Activated naive CD4-positive, alpha-beta T cell treated with anti-CD3 and anti-CD28 coated beads, Interleukin-2, amount 10 ng/mL, durations not matched to agents 7 days and 5 days (primary cell): ENCODE measurements at regions not wholly inside any gene's neighbourhood (a gene's known extent, or its start where the extent isn't known, plus 50 kb on each side); places are given as distances from the start of the nearest gene placed in this dataset.
"Not testable (repeated sequence)": the region's sequence is repeated elsewhere in the genome, so short reads cannot be mapped to it uniquely, and the experiment has no call there.

Experiments
- CTCF ChIA-PET: fragments of 350-600 bp; sonication (Branson Sonifier 250); formaldehyde crosslinking; loops from one replicate; lab custom pipeline; 2021; ENCODE audit warnings: antibody characterized with exemption; lab: Charles Lee
- DNase-seq: peaks from one replicate; pipeline ENCODE4 v3.0.0-alpha.2; 2020
- H3K27ac Mint-ChIP-seq: one replicate; pipeline ENCODE4 v1.8.0; 2021; ENCODE audit warnings: mild to moderate bottlenecking, moderate library complexity, mixed read lengths
- H3K27me3 Mint-ChIP-seq: one replicate; pipeline ENCODE4 v1.8.0; 2021; ENCODE audit warnings: mild to moderate bottlenecking, mixed read lengths
- H3K36me3 Mint-ChIP-seq: one replicate; pipeline ENCODE4 v1.8.0; 2021; ENCODE audit warnings: mixed read lengths
- H3K4me1 Mint-ChIP-seq: one replicate; pipeline ENCODE4 v1.8.0; 2021; ENCODE audit warnings: mixed read lengths
- H3K4me3 Mint-ChIP-seq: one replicate; pipeline ENCODE4 v1.8.0; 2021; ENCODE audit warnings: mild to moderate bottlenecking, moderate library complexity, mixed read lengths
- H3K9me3 Mint-ChIP-seq: one replicate; pipeline ENCODE4 v1.8.0; 2021; ENCODE audit warnings: mixed read lengths

DNA sequence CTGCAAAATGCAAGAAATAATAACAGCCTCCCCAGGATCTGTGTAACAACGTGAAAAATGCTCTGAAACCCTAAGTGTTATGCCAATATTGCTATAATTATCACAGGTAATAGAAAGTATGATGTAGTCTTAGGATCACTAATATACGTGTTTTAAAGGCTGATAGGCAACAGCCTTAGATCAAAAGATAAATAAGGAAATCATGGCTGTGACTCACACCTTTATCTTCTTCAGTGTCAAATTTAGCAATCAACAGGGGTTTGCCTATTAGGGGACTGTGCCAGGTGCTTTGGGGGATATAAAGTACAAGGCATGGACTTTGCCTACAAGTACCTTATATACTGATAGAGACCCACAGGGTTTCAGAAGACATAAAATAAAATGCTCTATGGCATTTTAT lies 142.1 kb upstream of the VOPP1 start:
- H3K4me3 Mint-ChIP-seq, H3K36me3 Mint-ChIP-seq, DNase-seq, H3K4me1 Mint-ChIP-seq, H3K9me3 Mint-ChIP-seq, H3K27me3 Mint-ChIP-seq, CTCF ChIA-PET, H3K27ac Mint-ChIP-seq: not testable (repeated sequence)

DNA sequence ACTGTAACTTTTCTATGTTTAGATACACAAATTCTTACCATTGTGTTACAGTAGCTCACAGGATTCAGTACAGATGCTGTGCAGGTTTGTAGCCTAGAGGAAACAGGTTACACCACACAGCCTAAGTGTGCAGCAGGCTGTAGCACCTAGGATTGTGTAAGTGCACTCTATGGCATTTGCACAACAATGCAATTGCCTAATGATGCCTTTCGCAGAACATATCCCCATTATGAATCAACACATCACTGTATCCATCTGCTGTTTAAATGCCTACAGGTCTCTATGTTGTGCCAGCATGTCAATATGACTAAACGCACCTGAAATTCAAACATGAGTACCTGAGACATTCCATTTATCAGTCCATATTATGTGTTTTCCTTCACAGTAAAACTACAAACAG lies 138.0 kb upstream of the VOPP1 start:
- H3K36me3 Mint-ChIP-seq, H3K4me3 Mint-ChIP-seq, H3K9me3 Mint-ChIP-seq, DNase-seq, H3K4me1 Mint-ChIP-seq, H3K27me3 Mint-ChIP-seq, CTCF ChIA-PET, H3K27ac Mint-ChIP-seq: not testable (repeated sequence)

DNA sequence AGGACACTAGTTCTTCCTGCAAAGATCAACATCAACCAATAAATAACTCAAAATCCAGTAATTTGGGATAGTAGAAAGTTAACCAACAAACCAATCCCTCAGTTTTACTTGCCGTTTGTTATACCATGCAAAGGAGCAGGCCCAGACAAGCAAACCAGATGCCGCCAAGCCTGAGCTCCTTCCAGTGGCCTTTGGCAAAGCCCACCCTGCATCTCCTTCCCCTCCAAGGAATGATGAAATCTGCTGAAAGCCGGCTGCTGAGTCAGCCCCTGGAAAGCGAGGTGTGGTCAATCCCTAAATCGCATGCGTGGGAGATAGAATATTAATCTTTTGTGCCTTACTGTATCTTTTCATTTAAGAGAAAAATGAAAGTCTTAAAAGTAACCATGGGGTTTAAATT lies 135.7 kb upstream of the VOPP1 start:
- CTCF ChIA-PET, H3K27me3 Mint-ChIP-seq, H3K9me3 Mint-ChIP-seq, H3K4me3 Mint-ChIP-seq, H3K36me3 Mint-ChIP-seq, H3K4me1 Mint-ChIP-seq, H3K27ac Mint-ChIP-seq, DNase-seq: not testable (repeated sequence)

GRCh38 chr7:55707410-55707809 lies 135.1 kb upstream of the VOPP1 start:
- H3K4me3 Mint-ChIP-seq, H3K27me3 Mint-ChIP-seq, DNase-seq, H3K36me3 Mint-ChIP-seq, H3K9me3 Mint-ChIP-seq, H3K4me1 Mint-ChIP-seq, H3K27ac Mint-ChIP-seq, CTCF ChIA-PET: not testable (repeated sequence)

- H3K4me1 Mint-ChIP-seq, H3K27ac Mint-ChIP-seq, H3K9me3 Mint-ChIP-seq, H3K4me3 Mint-ChIP-seq, H3K27me3 Mint-ChIP-seq, CTCF ChIA-PET, H3K36me3 Mint-ChIP-seq, DNase-seq: not testable (repeated sequence)
These were observed 134.3 kb upstream of the VOPP1 start for GRCh38 chr7:55706451-55707195.

DNA sequence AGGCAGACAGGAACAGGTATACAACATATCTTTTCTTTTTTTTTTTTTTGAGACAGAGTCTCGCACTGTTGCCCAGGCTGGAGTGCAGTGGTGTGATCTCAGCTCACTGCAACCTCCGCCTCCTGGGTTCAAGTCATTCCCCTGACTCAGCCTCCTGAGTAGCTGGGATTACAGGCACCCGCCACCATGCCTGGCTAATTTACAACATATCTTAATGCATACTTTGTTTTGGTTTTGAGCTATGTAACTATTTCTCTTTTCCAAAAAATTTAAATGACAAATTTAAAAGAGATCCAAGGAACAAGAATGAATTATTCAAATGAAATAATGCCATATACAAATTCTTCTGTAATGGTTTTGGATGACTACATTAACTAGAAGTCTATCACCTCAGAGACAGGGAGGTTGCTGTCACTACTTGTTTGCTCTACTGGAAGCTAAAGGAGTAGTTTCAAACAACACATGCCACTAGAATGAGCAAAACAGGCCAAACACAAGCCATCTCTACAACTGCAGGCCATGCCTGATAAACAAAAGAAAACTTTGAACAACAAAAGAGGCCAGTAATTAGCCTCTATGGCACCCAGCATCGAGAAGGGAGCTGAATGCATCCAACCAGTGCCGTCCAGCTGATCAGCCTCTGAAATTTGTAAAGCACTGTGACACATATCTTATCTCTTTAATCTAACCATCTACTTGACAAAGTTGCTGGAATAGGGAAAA lies 133.6 kb upstream of the VOPP1 start:
- DNase-seq, H3K27me3 Mint-ChIP-seq, H3K4me1 Mint-ChIP-seq, H3K9me3 Mint-ChIP-seq, H3K4me3 Mint-ChIP-seq, H3K36me3 Mint-ChIP-seq, CTCF ChIA-PET, H3K27ac Mint-ChIP-seq: not testable (repeated sequence)

- H3K36me3 Mint-ChIP-seq, DNase-seq, CTCF ChIA-PET, H3K9me3 Mint-ChIP-seq, H3K4me3 Mint-ChIP-seq, H3K27me3 Mint-ChIP-seq, H3K27ac Mint-ChIP-seq: not testable (repeated sequence)
- H3K4me1 Mint-ChIP-seq: peaks cover 11% of the 10 kb centered on the region
These were observed 130.5 kb upstream of the VOPP1 start for GRCh38 chr7:55702831-55703230.

GRCh38 chr7:55699450-55699842 lies 127.1 kb upstream of the VOPP1 start:
- H3K4me3 Mint-ChIP-seq, H3K27ac Mint-ChIP-seq, CTCF ChIA-PET, H3K27me3 Mint-ChIP-seq, H3K9me3 Mint-ChIP-seq, H3K36me3 Mint-ChIP-seq, DNase-seq: not testable (repeated sequence)
- peaks cover 11% of the 10 kb centered on the region for H3K4me1 Mint-ChIP-seq

GRCh38 chr7:55698607-55699449 lies 126.5 kb upstream of the VOPP1 start:
- DNase-seq, H3K27ac Mint-ChIP-seq, CTCF ChIA-PET, H3K27me3 Mint-ChIP-seq, H3K9me3 Mint-ChIP-seq, H3K36me3 Mint-ChIP-seq, H3K4me3 Mint-ChIP-seq: not testable (repeated sequence)
- peaks cover 11% of the 10 kb centered on the region for H3K4me1 Mint-ChIP-seq

- DNase-seq, H3K36me3 Mint-ChIP-seq, H3K27ac Mint-ChIP-seq: not testable (repeated sequence)
These were observed 123.8 kb upstream of the VOPP1 start for GRCh38 chr7:55695893-55696701.

DNA sequence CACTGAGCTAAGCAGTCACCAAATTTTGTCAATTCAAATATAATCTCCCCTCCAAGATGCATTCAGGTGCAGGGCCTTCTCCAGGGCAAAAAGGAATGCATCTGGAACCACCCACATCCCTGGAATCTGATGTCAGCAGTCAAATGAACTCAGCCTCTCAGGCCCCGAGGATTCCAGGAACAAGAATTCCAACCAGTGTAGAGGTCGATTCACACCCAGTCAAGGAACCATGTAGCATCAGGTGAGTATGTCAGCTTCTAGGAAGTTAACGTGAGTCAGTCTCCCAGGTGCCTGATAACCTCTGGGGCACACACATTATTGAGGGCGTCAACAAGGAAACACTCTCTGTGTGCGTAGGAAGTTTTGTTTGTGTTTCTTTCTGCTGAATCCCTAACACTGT lies 122.2 kb upstream of the VOPP1 start:
- H3K9me3 Mint-ChIP-seq, H3K27ac Mint-ChIP-seq, H3K4me3 Mint-ChIP-seq, DNase-seq, H3K4me1 Mint-ChIP-seq, H3K36me3 Mint-ChIP-seq, H3K27me3 Mint-ChIP-seq, CTCF ChIA-PET: not testable (repeated sequence)

More at GRCh38 chr7:55695893-55696701, 123.8 kb upstream of the VOPP1 start:
- CTCF ChIA-PET, H3K27me3 Mint-ChIP-seq, H3K9me3 Mint-ChIP-seq, H3K4me3 Mint-ChIP-seq: not testable (repeated sequence)
- H3K4me1 Mint-ChIP-seq: peaks cover 11% of the 10 kb centered on the region

DNA sequence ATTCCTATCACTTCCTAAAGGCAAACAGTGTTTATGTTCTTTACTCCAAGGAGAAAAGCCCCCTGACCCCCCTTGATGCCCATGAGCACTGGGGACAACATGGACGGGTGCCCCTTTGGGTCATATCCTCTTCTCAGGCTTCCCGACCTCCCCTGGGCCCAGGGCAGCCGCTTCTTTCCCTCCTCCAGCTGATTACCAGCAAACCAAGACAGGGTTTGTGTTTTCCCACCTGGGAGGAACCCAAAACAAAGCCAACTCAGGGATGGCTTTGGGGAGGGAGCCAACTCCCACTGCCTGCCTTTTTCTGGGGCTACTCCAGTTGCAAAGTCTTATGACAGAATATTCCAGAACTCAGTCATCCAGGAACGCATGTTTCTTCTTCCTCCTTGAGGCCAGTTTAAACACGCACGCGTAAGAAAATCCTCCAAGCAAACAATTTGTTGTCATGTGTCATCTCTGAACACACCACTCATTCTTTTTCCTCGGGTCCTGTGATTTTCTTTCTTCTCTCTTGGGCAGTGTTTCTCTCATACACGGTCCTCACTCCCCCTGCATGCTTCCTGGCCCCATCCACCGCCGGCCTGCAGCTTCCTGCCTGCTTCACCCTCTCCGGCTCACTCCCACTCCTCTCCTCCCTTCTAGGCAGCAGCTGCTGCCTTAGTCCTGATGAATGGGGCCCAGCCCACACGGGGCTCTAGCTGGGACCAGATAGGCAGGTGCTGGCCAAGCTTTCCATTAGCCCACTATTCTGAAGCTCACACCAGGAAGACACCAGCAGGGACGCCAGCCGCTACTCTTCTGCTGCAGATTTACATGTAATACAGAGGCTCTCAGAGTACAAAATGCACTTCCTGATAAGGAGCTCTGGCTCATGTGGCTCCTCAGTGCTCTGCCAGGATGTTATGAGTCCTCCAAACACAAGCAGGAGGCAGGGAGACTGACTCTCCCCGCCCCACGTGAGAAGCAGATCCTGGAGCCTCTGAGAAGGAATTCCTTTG lies 116.7 kb upstream of the VOPP1 start:
- peaks cover 12% of the 10 kb centered on the region for H3K27me3 Mint-ChIP-seq
- CTCF ChIA-PET, H3K4me3 Mint-ChIP-seq, H3K27ac Mint-ChIP-seq, H3K36me3 Mint-ChIP-seq, DNase-seq, H3K4me1 Mint-ChIP-seq, H3K9me3 Mint-ChIP-seq: not testable (repeated sequence)

DNA sequence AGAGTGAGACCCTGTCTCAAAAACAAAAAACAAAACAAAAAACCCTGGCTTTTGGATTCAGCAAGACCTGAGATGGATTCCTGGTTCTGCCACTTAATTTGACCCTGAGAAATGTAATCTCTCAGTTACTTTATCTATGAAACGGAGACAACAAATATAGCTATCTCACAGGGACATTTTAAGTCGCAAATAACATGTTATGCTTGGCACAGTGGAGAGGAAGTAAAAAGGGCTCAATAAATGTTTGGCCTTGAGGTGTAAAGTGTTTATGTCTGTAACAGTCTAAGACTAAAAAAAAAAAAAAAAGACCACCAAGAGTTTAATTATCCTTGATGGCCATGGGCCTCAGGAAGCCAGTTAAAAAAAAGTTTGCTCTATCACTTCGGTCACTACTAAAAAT lies 116.0 kb upstream of the VOPP1 start:
- DNase-seq, CTCF ChIA-PET, H3K9me3 Mint-ChIP-seq, H3K27ac Mint-ChIP-seq, H3K36me3 Mint-ChIP-seq, H3K4me3 Mint-ChIP-seq, H3K4me1 Mint-ChIP-seq: not testable (repeated sequence)
- peaks cover 12% of the 10 kb centered on the region for H3K27me3 Mint-ChIP-seq
